ENCODE measurements at regions not wholly inside any gene's neighbourhood (a gene's known extent, or its start where the extent isn't known, plus 50 kb on each side); places are given as distances from the start of the nearest gene placed in this dataset.

- Histone ChIP-seq H3K9ac (ENCODE audit: low read depth in 2 of 2, low read length in 2 of 2) (no peak overlapping the region), H3K4me3 (no peak overlapping the region), H3K27me3 (no peaks in the 10 kb centered on the region), H3K9me3 (no peaks in the 10 kb centered on the region), H3K36me3 (no peaks in the 10 kb centered on the region), H3K4me1 (no peaks in the 10 kb centered on the region), H3K27ac (no peak overlapping the region)
- intact Hi-C loops (cut with DNase I): no loop called here
- TF ChIP-seq, protein P1, sequence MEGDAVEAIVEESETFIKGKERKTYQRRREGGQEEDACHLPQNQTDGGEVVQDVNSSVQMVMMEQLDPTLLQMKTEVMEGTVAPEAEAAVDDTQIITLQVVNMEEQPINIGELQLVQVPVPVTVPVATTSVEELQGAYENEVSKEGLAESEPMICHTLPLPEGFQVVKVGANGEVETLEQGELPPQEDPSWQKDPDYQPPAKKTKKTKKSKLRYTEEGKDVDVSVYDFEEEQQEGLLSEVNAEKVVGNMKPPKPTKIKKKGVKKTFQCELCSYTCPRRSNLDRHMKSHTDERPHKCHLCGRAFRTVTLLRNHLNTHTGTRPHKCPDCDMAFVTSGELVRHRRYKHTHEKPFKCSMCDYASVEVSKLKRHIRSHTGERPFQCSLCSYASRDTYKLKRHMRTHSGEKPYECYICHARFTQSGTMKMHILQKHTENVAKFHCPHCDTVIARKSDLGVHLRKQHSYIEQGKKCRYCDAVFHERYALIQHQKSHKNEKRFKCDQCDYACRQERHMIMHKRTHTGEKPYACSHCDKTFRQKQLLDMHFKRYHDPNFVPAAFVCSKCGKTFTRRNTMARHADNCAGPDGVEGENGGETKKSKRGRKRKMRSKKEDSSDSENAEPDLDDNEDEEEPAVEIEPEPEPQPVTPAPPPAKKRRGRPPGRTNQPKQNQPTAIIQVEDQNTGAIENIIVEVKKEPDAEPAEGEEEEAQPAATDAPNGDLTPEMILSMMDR (IDR thresholded peaks at IDR 0.05): no peak
- DNase-seq: no peak
Observed at GRCh38 chr14:62181591-62181990, 419.4 kb downstream of the SNAPC1 start.

DNA sequence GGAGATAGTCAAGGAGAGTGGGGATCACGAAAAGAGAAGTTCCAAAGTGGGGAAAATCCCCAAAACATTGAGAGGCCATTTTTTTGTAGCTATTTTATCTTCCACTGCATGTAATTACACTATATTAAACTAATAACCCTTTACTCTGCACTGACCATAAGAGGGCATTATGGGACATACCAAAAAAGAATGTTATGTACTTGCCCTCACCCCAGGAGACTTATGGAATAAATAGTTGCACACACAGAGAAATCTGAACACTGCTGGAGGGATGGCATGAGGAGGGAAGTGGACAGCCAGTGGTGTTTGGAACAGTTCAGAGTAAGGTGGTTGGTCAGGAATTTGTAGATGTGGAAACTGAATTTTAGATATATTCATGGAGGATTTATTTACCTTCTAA lies 422.9 kb downstream of the SNAPC1 start:
- no peak for DNase-seq
- Histone ChIP-seq H3K36me3 (no peaks in the 10 kb centered on the region), H3K4me3 (no peak overlapping the region), H3K9me3 (no peaks in the 10 kb centered on the region), H3K27ac (no peak overlapping the region), H3K27me3 (no peaks in the 10 kb centered on the region), H3K9ac (ENCODE audit: low read depth in 2 of 2, low read length in 2 of 2) (no peak overlapping the region), H3K4me1 (no peaks in the 10 kb centered on the region)
- TF ChIP-seq, protein P1 (IDR thresholded peaks at IDR 0.05): no peak
- intact Hi-C loops (cut with DNase I): no loop called here

DNA sequence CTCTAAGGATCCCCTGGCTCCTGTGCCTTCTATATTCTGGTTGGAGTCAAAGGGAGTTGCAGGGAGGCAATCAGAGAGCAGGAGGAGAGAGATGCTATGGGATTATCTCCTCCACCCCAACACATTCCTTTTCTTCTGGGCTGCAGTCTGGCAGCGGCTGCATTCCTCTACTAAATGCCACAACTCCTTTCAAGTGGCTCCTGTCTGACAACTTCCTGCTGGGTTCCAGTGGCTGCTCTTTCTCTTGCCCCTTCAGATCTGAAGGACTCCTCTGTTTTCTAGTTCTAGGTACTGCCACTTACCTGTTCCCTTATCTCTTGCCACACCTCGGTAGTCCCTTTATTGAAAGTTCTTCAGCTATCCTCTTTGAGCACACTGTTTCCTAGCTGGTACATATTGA lies 425.0 kb downstream of the SNAPC1 start:
- intact Hi-C loops (cut with DNase I): no loop called here
- Histone ChIP-seq H3K36me3 (no peaks in the 10 kb centered on the region), H3K27me3 (no peaks in the 10 kb centered on the region), H3K4me1 (no peaks in the 10 kb centered on the region), H3K27ac (no peak overlapping the region), H3K9ac (ENCODE audit: low read depth in 2 of 2, low read length in 2 of 2) (no peak overlapping the region), H3K9me3 (no peaks in the 10 kb centered on the region), H3K4me3 (no peak overlapping the region)
- DNase-seq: no peak
- TF ChIP-seq, protein P1 (IDR thresholded peaks at IDR 0.05): no peak

DNA sequence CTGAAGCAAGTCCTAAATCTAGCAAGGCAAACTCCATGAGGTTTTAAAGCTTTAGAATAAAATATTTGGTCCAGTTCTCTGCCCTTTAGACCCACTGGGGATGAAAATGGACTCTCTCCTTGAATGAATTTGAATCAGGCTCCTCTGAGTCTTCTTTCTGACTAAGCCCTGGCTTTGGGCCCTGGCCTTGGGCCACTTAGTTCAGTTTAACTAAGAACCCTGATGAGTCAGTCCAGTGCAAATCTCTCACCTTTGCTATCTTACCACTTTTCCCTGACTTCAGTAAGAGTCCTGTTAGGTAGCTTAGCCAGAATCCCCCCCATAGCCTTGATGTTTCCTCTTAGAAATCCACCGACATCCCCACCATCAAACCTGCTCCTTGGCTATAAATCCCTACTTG lies 427.5 kb downstream of the SNAPC1 start:
- no peaks in the 10 kb centered on the region for H3K4me1 ChIP-seq
- intact Hi-C loops (cut with DNase I): no loop called here

DNA sequence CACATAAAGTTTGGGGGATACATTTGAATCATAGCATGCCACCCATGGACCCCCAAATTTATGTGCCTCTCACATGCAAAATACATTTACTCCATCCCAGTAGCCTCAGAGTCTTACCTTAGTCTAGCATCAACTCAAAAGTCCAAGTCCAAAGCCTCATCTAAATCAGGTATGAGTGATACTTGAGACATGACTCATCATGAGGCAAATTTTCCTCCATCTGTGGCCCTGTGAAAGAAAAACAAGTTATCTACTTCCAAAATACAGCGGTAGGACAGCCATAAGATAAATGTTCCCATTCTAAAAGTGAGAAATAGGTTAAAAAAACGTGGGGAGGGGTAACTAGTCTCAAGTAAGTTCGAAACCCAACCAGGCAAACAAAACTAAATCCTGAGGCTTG lies 444.2 kb downstream of the SNAPC1 start:
- TF ChIP-seq, protein P1 (IDR thresholded peaks at IDR 0.05): no peak

More for the DNA sequence above, 427.5 kb downstream of the SNAPC1 start:
- H3K4me3 ChIP-seq: no peak overlapping the region
- no peaks in the 10 kb centered on the region for H3K9me3 ChIP-seq
- TF ChIP-seq, protein P1 (IDR thresholded peaks at IDR 0.05): no peak
- H3K36me3 ChIP-seq: no peaks in the 10 kb centered on the region
- no peak overlapping the region for H3K27ac ChIP-seq
- H3K27me3 ChIP-seq: no peaks in the 10 kb centered on the region
- DNase-seq: no peak
- no peak overlapping the region for H3K9ac ChIP-seq (ENCODE audit: low read depth in 2 of 2, low read length in 2 of 2)

More for the DNA sequence above, 444.2 kb downstream of the SNAPC1 start:
- Histone ChIP-seq H3K27ac (no peak overlapping the region), H3K9ac (ENCODE audit: low read depth in 2 of 2, low read length in 2 of 2) (no peak overlapping the region), H3K36me3 (no peaks in the 10 kb centered on the region), H3K4me1 (no peaks in the 10 kb centered on the region), H3K4me3 (no peak overlapping the region), H3K9me3 (no peaks in the 10 kb centered on the region), H3K27me3 (no peaks in the 10 kb centered on the region)
- intact Hi-C loops (cut with DNase I): no loop called here
- no peak for DNase-seq
